GM12872 (cell line): ENCODE measurements at regions not wholly inside any gene's neighbourhood (a gene's known extent, or its start where the extent isn't known, plus 50 kb on each side); places are given as distances from the start of the nearest gene placed in this dataset.

Experiments
- CTCF ChIP-seq: IDR thresholded peaks from 3 replicates; pipeline ENCODE4 v1.5.1; 2011; ENCODE audit warnings: low read depth, mild to moderate bottlenecking, low read length, moderate library complexity; ENCODE audit not compliant: insufficient read depth

DNA sequence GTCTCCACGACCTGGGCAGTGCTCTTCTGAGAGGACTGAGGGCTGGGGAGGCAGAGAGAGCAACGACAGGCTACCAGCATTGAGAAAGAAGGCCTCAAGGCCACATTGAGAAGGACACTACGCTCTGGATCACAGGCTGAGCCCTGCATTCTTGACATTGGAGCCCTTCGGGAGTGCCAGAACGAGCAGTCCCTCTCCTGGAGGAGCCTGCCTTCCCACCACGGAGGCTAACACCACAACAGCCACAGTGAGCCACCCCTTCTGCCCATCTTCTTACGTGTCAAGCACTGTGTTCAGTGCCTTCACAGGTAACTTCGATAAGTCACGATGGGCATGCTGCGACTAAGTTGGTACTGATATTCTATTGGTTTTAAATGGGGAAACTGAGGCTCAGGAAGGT, 267.8 kb downstream of the RPS24 start:
- no peak for TF ChIP-seq CTCF

DNA sequence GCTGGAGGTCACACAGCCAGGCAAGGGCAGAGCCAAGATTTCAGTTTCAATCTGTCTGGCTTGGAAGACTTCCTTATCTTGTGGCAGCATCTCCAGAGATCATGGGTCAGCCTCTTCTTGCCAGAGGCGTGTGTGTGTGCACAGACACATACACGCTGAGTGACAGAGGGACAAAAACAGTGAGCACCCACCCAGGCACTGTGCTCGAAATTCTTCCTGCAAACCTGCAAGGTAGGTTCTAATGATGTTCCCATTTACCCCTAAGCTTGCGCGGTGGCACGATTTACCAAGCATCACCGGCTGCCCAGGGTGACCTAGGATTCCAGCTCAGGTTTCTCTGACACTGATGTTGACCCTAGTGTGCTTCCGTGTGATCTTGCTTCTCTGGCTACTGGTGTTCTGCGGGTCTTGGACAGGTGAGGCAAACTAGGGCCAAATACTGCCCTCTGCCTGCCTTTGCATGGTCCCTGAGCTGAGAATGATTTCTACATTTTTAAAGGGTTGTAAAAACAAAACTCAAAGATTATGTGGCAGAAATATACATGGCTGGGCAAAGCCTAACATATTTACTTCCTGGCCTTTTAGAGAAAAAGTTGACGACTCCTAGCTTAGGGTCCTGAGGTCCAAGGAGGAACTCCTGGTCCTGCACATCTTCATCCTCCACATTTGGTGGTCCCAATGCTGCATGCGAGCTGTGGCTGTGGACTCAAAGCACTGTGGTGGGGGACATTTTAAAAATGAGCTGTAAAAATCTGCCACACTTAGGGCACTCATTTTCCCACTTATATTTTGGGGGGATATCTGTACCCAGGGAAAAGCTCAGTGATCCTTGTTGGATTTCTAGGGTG, 268.5 kb downstream of the RPS24 start:
- no peak for TF ChIP-seq CTCF

DNA sequence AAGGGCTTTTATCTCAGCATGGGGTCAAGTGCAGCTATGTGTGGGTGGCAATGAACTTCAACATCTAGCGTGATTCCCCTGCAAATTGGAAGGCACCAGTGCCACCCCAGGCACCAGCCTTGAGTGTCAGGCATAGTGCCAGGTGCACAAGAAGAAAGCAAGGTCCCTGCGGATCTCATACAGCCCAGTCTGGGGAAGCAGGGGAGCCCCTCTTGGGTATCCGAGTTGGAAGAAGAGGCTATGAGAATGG, 269.0 kb downstream of the RPS24 start:
- TF ChIP-seq CTCF, result no peak

DNA sequence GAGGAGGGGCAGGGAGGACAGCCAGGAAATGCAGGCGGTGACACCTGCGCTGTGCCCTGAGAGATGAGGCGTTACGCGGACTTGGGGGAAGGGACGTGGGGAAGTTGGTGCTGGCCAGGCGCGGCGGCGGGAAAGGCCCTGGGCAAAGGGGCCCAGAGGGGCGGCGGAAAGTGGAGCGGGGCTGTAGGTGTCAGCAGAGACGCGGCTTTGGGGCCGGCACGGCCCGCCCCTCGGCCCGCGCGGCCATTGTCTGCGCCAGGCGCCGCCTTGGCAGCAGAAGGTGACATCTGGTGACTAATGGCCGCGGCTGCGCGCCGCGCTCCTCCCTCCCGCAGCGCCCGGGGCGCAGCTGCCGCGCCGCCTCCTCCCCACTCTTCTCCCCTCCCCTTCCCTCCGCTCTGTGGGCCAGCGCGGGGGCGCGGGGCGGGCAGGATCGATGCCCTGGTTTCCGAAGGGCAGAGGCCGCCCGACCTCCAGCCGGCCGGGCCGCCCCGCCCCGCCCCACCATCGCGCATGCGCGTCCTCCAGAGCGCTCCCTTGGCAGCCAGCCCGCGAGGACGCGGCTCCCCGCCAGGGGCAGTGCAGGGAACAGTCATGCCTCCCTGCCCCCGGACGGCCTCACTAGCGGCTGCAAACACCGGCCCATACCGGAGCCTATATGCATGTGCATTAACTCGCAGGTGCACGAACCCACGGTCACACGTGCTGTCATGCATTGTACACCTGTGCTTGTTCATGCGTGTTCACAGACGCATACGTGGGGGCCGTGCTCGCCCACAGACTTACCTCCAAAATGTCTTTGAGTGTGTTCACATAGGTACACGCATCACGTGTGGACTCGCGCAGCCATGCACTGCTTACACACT, 269.6 kb downstream of the RPS24 start:
- TF ChIP-seq CTCF, result peak; percentile 86

- no peak for TF ChIP-seq CTCF
Observed at GRCh38 chr10:78304091-78305045, 270.7 kb downstream of the RPS24 start.

DNA sequence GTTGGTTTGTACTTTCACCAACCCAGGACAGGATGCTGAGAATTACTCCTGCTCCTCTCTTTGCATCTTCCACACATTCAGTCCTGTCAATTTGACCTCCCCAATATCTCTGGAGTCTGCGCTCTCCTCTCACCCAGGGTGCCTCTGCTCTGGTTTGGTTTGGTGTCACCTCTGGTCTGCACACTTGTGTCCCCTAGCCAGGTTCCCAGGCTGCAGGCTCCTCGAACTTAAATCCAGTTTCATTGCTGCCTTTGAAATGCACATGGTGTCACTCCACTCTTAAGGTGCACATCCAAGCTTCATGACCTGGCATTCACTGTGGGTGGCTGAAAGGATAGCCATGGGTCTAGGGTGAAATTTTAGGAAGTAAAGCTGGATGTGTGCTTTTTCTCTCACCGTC, 271.6 kb downstream of the RPS24 start:
- TF ChIP-seq CTCF, result no peak

GRCh38 chr10:78306358-78306757, 272.7 kb downstream of the RPS24 start:
- no peak for TF ChIP-seq CTCF
